Natural killer cell (primary cell): ENCODE measurements at regions not wholly inside any gene's neighbourhood (a gene's known extent, or its start where the extent isn't known, plus 50 kb on each side); places are given as distances from the start of the nearest gene placed in this dataset.

Source experiments
- ATAC-seq, 3 donors: fragments of 150-1000 bp in 2 of 3; fragments of 200-7000 bp in 1 of 3; cut with Tn5 transposase; 1 replicate in 1 of 3; 2 replicates in 2 of 3; pipeline ENCODE4 v1.10.0; 2021; ENCODE audit warnings: mild to moderate bottlenecking in 2 of 3, moderate library complexity in 2 of 3
- DNase-seq, 2 donors: peaks; one replicate each; pipeline versions ENCODE4 v3.0.0 to v3.0.0-alpha.2; 2013 to 2021; ENCODE audit warnings: mixed read lengths in 1 of 2
- H3K27ac ChIP-seq: one replicate; pipeline ENCODE4 v1.5.1; 2013; ENCODE audit warnings: mild to moderate bottlenecking, low read length
- H3K27me3 ChIP-seq: one replicate; pipeline ENCODE4 v1.6.1; 2013; ENCODE audit warnings: low read length; ENCODE audit not compliant: control insufficient read depth, insufficient read depth
- H3K36me3 ChIP-seq: one replicate; pipeline ENCODE4 v1.6.1; 2013; ENCODE audit warnings: low read length; ENCODE audit not compliant: control insufficient read depth, insufficient read depth
- H3K4me1 ChIP-seq: one replicate; pipeline ENCODE4 v1.6.1; 2013; ENCODE audit warnings: low read length; ENCODE audit not compliant: control insufficient read depth, insufficient read depth
- H3K4me3 ChIP-seq: one replicate; pipeline ENCODE4 v1.5.1; 2013; ENCODE audit warnings: low read length
- H3K9me3 ChIP-seq: one replicate; pipeline ENCODE4 v1.6.1; 2013; ENCODE audit warnings: low read length; ENCODE audit not compliant: control insufficient read depth, insufficient read depth
- H3K27ac Mint-ChIP-seq, 2 donors: one replicate each; pipeline ENCODE4 v1.8.0; 2022; ENCODE audit warnings: mild to moderate bottlenecking in 2 of 2, mixed read lengths in 2 of 2, moderate library complexity in 1 of 2
- H3K27me3 Mint-ChIP-seq, 2 donors: one replicate each; pipeline ENCODE4 v1.8.0; 2022; ENCODE audit warnings: low read depth in 2 of 2, mixed read lengths in 2 of 2
- H3K36me3 Mint-ChIP-seq: one replicate; pipeline ENCODE4 v1.8.0; 2022; ENCODE audit warnings: mixed read lengths
- H3K4me1 Mint-ChIP-seq, 2 donors: one replicate each; pipeline ENCODE4 v1.8.0; 2022; ENCODE audit warnings: mixed read lengths in 2 of 2
- H3K4me3 Mint-ChIP-seq: one replicate; pipeline ENCODE4 v1.8.0; 2022; ENCODE audit warnings: mild to moderate bottlenecking, moderate library complexity, mixed read lengths
- H3K9me3 Mint-ChIP-seq, 2 donors: one replicate each; pipeline ENCODE4 v1.8.0; 2022; ENCODE audit warnings: mixed read lengths in 2 of 2
- WGBS: methylation state at CpG from one replicate; pipeline ENCODE4 v1.1.7; 2013; ENCODE audit warnings: missing lambda C conversion rate; ENCODE audit not compliant: insufficient coverage; 5-methylcytosine and 5-hydroxymethylcytosine counted together
- intact Hi-C: fragments of 100-400 bp; cut with micrococcal nuclease; formaldehyde crosslinking; loops from one replicate; pipeline ENCODE4 v1.14.2; 2022
- TF ChIP-seq, protein P1 (sequence below): fragments of 200-600 bp; IDR thresholded peaks from one replicate; pipeline ENCODE4 v1.8.0; 2022; ENCODE audit warnings: antibody characterized with exemption

DNA sequence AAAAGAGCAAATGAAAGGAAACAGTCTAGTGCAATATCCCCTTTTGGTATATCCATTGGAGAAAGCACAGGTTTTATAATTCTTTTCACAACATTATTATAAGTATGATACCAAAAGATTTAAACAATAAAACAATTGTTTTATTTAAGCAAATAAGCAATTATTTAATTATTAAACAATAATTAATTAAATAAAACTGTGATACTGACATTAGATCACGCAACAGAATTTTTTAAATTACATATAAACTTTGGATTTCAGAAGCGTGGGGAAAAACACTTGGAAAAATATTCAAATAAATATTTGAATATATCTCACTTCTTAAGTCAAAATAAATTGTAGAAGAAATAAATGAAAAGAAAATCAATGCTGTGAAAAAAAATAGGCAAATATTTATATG lies 76.2 kb upstream of the STXBP5 start:
- ATAC-seq (no peak), DNase-seq (no peak)
- no peaks in the 10 kb centered on the region for H3K4me1 Mint-ChIP-seq
- Histone ChIP-seq H3K27me3 (no peaks in the 10 kb centered on the region), H3K4me3 (no peak overlapping the region), H3K27ac (no peak overlapping the region), H3K4me1 (no peaks in the 10 kb centered on the region), H3K9me3 (no peaks in the 10 kb centered on the region), H3K36me3 (no peaks in the 10 kb centered on the region)
- no peak overlapping the region for H3K27ac Mint-ChIP-seq
- H3K9me3 Mint-ChIP-seq = no peaks in the 10 kb centered on the region
- TF ChIP-seq, protein P1, sequence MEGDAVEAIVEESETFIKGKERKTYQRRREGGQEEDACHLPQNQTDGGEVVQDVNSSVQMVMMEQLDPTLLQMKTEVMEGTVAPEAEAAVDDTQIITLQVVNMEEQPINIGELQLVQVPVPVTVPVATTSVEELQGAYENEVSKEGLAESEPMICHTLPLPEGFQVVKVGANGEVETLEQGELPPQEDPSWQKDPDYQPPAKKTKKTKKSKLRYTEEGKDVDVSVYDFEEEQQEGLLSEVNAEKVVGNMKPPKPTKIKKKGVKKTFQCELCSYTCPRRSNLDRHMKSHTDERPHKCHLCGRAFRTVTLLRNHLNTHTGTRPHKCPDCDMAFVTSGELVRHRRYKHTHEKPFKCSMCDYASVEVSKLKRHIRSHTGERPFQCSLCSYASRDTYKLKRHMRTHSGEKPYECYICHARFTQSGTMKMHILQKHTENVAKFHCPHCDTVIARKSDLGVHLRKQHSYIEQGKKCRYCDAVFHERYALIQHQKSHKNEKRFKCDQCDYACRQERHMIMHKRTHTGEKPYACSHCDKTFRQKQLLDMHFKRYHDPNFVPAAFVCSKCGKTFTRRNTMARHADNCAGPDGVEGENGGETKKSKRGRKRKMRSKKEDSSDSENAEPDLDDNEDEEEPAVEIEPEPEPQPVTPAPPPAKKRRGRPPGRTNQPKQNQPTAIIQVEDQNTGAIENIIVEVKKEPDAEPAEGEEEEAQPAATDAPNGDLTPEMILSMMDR = no peak
- no peak overlapping the region for H3K4me3 Mint-ChIP-seq
- H3K27me3 Mint-ChIP-seq = peaks cover under 1 to 12% of the 10 kb centered on the region in 2 donors
- no CpG with 5 or more reads among the region's 2 CpGs for WGBS
- intact Hi-C loops = no loop called here
- H3K36me3 Mint-ChIP-seq = no peaks in the 10 kb centered on the region

DNA sequence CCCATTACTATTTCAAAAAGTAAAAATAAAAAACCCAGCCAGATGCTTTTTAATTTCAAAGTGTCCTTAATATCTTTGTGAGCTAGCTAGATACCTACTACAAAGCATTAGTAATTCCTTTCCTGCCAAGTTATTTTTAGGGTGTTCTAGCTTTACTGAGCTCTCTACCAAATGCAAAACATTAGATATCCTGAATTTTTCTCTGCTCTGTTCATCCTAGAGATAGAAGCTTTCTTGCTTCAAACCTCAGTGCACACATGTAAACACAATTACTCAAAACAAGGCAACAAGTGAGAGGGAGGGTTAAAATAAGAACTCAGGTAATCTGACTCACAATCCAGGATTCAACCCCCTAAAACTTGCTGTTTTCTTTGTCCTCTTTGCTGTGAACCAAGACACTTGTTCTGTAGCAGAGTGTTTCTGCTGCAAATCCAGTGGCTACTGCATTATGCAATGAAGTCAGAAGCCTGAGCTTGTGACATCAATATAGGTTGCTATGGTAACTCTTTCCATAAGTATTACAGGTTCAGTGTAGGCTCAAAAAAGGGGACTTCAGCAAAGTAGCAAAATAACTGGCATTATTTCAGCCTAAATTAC lies 72.6 kb upstream of the STXBP5 start:
- no peak overlapping the region for H3K27ac Mint-ChIP-seq
- Histone ChIP-seq H3K27ac (no peak overlapping the region), H3K9me3 (no peaks in the 10 kb centered on the region), H3K4me3 (no peak overlapping the region), H3K36me3 (no peaks in the 10 kb centered on the region), H3K4me1 (no peaks in the 10 kb centered on the region), H3K27me3 (no peaks in the 10 kb centered on the region)
- TF ChIP-seq, protein P1 = no peak
- H3K4me1 Mint-ChIP-seq = no peaks in the 10 kb centered on the region
- peaks cover 14 to 15% of the 10 kb centered on the region in 2 donors for H3K27me3 Mint-ChIP-seq
- intact Hi-C loops = no loop called here
- ATAC-seq = no peak
- H3K4me3 Mint-ChIP-seq = no peak overlapping the region
- no peak for DNase-seq
- H3K36me3 Mint-ChIP-seq = no peaks in the 10 kb centered on the region
- H3K9me3 Mint-ChIP-seq = no peaks in the 10 kb centered on the region

DNA sequence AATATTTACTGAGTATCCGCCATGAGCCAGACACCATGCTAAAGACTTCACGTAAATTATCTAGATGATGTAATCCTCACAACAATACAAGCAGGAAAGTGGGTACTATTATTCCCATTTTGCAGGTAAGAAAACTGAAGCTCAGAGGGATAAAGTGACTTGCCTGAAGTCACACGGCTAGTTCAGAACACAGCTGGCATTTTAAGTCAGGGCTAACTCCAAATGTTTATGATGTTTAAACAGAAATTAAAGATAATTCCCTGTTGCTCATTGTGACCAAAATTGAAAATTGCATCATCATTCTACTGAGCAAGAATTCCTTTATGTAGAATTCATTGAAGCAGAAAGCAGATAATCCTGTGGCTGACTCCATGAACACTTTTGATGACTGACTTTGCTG lies 71.3 kb upstream of the STXBP5 start:
- ATAC-seq (no peak), DNase-seq (no peak)
- 96% methylated on average over 2 of the region's 3 CpGs for WGBS
- no peak overlapping the region for H3K27ac Mint-ChIP-seq
- no peak overlapping the region for H3K4me3 Mint-ChIP-seq
- intact Hi-C loops = no loop called here
- no peaks in the 10 kb centered on the region for H3K4me1 Mint-ChIP-seq
- peaks cover 12 to 15% of the 10 kb centered on the region in 2 donors for H3K27me3 Mint-ChIP-seq
- Histone ChIP-seq H3K27ac (no peak overlapping the region), H3K27me3 (no peaks in the 10 kb centered on the region), H3K4me1 (no peaks in the 10 kb centered on the region), H3K9me3 (no peaks in the 10 kb centered on the region), H3K4me3 (no peak overlapping the region), H3K36me3 (no peaks in the 10 kb centered on the region)
- H3K9me3 Mint-ChIP-seq = no peaks in the 10 kb centered on the region
- H3K36me3 Mint-ChIP-seq = no peaks in the 10 kb centered on the region
- TF ChIP-seq, protein P1 = no peak

DNA sequence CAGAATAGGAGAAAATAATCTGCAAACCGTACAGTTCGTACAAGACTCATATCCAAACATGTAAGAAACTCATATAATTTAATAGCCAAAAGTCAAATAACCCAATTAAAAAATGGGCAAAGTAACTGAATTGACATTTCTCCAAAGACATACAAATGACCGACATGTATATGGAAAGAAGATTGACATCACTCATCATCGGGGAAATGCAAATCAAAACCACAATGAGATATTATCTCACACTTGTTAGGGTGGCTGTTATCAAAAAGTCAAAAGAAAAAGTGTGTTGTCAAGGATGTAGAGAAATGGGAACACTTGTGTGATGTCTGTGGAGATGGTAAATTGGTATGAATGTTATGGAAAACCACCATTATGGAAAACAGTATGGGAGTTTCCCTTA lies 70.5 kb upstream of the STXBP5 start:
- Mint-ChIP-seq H3K9me3 (no peaks in the 10 kb centered on the region), H3K27ac (no peak overlapping the region), H3K27me3 (peaks cover 12 to 15% of the 10 kb centered on the region in 2 donors), H3K4me1 (no peaks in the 10 kb centered on the region), H3K4me3 (no peak overlapping the region), H3K36me3 (no peaks in the 10 kb centered on the region)
- intact Hi-C loops = no loop called here
- TF ChIP-seq, protein P1 = no peak
- no peak for ATAC-seq
- no peaks in the 10 kb centered on the region for H3K9me3 ChIP-seq
- no peaks in the 10 kb centered on the region for H3K36me3 ChIP-seq
- 100% methylated on average over 1 of the region's 4 CpGs for WGBS
- no peak overlapping the region for H3K4me3 ChIP-seq
- H3K4me1 ChIP-seq = no peaks in the 10 kb centered on the region
- H3K27ac ChIP-seq = no peak overlapping the region
- no peak for DNase-seq
- no peaks in the 10 kb centered on the region for H3K27me3 ChIP-seq
